ENCODE measurements at regions not wholly inside any gene's neighbourhood (a gene's known extent, or its start where the extent isn't known, plus 50 kb on each side); places are given as distances from the start of the nearest gene placed in this dataset.
"Not testable (repeated sequence)": the region's sequence is repeated elsewhere in the genome, so short reads cannot be mapped to it uniquely, and the experiment has no call there.

DNA sequence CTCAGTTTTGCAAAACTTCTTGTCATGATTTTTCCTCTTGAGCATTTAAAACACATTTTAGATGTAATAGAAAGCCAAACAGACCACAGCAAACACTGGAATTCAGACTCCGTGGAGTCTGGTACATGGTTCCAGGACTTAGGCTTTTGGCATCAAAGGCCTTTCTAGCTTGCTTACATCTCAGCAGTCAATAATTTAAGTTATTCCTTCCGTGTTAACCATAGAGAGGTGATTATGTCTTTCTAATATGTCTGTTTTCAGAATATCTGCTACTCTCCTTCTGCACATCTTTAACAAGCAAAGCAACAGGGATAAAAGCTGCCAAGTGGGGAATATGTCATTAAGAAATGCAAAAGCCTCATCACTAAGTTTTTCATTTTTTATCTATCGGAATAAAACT lies 171.7 kb upstream of the CRBN start:
- no peak for DNase-seq (ENCODE audit: low spot score)
- TF ChIP-seq, protein P1, sequence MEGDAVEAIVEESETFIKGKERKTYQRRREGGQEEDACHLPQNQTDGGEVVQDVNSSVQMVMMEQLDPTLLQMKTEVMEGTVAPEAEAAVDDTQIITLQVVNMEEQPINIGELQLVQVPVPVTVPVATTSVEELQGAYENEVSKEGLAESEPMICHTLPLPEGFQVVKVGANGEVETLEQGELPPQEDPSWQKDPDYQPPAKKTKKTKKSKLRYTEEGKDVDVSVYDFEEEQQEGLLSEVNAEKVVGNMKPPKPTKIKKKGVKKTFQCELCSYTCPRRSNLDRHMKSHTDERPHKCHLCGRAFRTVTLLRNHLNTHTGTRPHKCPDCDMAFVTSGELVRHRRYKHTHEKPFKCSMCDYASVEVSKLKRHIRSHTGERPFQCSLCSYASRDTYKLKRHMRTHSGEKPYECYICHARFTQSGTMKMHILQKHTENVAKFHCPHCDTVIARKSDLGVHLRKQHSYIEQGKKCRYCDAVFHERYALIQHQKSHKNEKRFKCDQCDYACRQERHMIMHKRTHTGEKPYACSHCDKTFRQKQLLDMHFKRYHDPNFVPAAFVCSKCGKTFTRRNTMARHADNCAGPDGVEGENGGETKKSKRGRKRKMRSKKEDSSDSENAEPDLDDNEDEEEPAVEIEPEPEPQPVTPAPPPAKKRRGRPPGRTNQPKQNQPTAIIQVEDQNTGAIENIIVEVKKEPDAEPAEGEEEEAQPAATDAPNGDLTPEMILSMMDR (IDR thresholded peaks at IDR 0.05): no peak
- no peak overlapping the region for H3K4me3 Mint-ChIP-seq (ENCODE audit: unreplicated experiment)
- H3K9me3 Mint-ChIP-seq (ENCODE audit: low read depth): peaks cover 7% of the 10 kb centered on the region
- no peak overlapping the region for H3K27ac Mint-ChIP-seq (ENCODE audit: unreplicated experiment)
- H3K27me3 Mint-ChIP-seq (ENCODE audit: low read depth): no peaks in the 10 kb centered on the region
- no peaks in the 10 kb centered on the region for H3K36me3 Mint-ChIP-seq (ENCODE audit: low read depth)
- H3K4me1 Mint-ChIP-seq (ENCODE audit: low read depth): no peaks in the 10 kb centered on the region

DNA sequence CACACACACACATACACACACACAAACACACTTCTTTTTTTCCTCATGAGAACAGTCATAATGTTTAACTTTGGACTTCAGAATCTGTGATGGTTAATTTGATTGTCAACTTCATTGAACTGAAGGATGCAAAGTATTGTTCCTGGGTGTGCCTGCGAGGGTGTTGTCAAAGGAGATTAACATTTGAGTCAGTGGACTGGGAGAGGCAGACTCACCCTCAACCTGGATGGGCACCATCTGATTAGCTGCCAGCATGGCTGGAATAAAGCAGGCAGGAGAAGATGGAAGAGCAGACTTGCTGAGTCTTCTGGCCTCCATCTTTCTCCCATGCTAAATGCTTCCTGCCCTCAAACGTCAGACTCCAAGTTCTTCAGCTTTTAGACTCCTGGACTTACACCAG lies 167.6 kb upstream of the CRBN start:
- peaks cover 18% of the 10 kb centered on the region for H3K9me3 Mint-ChIP-seq (ENCODE audit: low read depth)
- not testable (repeated sequence) for H3K4me1 Mint-ChIP-seq (ENCODE audit: low read depth); DNase-seq (ENCODE audit: low spot score); H3K27ac Mint-ChIP-seq (ENCODE audit: unreplicated experiment); H3K27me3 Mint-ChIP-seq (ENCODE audit: low read depth); H3K4me3 Mint-ChIP-seq (ENCODE audit: unreplicated experiment); H3K36me3 Mint-ChIP-seq (ENCODE audit: low read depth)

GRCh38 chr3:3346556-3346955 lies 167.1 kb upstream of the CRBN start:
- TF ChIP-seq, protein P1 (IDR thresholded peaks at IDR 0.05): no peak
- no peak overlapping the region for H3K27ac Mint-ChIP-seq (ENCODE audit: unreplicated experiment)
- no peak overlapping the region for H3K4me3 Mint-ChIP-seq (ENCODE audit: unreplicated experiment)
- no peak for DNase-seq (ENCODE audit: low spot score)
- peaks cover 18% of the 10 kb centered on the region for H3K9me3 Mint-ChIP-seq (ENCODE audit: low read depth)
- no peaks in the 10 kb centered on the region for H3K27me3 Mint-ChIP-seq (ENCODE audit: low read depth)
- H3K4me1 Mint-ChIP-seq (ENCODE audit: low read depth): no peaks in the 10 kb centered on the region
- H3K36me3 Mint-ChIP-seq (ENCODE audit: low read depth): no peaks in the 10 kb centered on the region

DNA sequence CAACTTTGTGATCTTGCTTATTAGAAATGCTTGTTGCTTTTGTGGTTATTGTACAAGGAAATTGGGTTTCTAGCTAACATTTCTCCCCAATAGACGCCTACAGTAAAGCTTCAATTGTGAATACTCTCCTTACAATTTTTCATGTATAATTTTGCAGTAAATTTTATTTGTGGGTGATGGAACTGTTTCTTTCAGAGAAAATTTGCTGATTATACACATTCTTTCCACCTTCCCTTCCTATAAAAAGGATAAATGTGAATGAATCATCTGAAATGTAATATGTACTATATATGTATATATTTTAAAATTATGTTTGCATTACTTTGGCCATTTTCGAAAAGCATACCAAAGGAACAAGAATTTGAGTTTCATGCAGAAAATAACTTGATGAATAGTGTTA lies 162.7 kb upstream of the CRBN start:
- Mint-ChIP-seq H3K27ac (ENCODE audit: unreplicated experiment) (no peak overlapping the region), H3K36me3 (ENCODE audit: low read depth) (no peaks in the 10 kb centered on the region), H3K4me3 (ENCODE audit: unreplicated experiment) (no peak overlapping the region), H3K27me3 (ENCODE audit: low read depth) (no peaks in the 10 kb centered on the region), H3K9me3 (ENCODE audit: low read depth) (peaks cover 13% of the 10 kb centered on the region), H3K4me1 (ENCODE audit: low read depth) (no peaks in the 10 kb centered on the region)
- TF ChIP-seq, protein P1 (IDR thresholded peaks at IDR 0.05): no peak
- no peak for DNase-seq (ENCODE audit: low spot score)

DNA sequence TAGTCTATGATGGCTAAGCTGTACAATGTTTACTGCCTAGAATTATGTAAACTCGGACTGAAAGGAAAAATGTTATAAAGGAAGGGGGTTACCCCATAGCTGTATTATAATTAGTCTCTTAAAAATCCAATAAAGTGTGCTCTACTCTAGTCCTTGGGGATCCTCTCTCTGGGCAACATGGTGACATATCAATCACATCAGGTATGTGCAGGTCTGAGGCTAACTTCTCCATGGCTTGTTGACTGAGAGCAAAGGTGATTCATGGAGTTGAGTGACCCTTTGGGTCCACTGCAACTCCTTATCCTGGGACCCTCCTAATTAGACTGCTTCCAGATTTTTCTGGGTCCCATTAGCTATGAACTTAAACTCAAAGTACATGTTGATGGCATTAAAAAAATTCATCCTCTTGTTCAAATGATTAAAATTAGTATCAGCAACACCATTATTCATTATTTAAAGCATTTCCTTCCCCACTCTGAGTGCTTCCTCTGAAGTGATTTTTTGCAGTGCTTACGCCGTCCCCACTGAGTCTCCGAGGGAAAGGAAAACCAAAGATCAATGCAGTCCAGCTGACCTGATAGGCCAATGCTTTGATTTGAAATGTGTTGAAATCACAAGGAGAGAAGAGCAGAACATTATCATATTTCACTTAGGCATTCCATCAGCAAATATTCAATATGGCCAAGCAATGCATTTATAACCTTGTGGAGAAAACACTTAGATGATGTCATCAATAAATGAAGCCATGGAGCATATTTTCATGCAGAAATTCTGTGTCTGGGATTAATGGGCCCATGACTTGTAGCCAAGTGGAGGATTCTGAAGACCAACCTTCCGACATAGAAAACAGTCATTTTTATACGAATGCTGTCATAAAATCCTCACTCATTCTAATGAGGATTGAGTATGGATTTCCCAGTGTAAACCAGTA lies 161.7 kb upstream of the CRBN start:
- Mint-ChIP-seq H3K4me3 (ENCODE audit: unreplicated experiment) (no peak overlapping the region), H3K27me3 (ENCODE audit: low read depth) (no peaks in the 10 kb centered on the region), H3K9me3 (ENCODE audit: low read depth) (peaks cover 13% of the 10 kb centered on the region), H3K27ac (ENCODE audit: unreplicated experiment) (no peak overlapping the region), H3K4me1 (ENCODE audit: low read depth) (no peaks in the 10 kb centered on the region), H3K36me3 (ENCODE audit: low read depth) (no peaks in the 10 kb centered on the region)
- TF ChIP-seq, protein P1 (IDR thresholded peaks at IDR 0.05): no peak
- DNase-seq (ENCODE audit: low spot score): no peak

DNA sequence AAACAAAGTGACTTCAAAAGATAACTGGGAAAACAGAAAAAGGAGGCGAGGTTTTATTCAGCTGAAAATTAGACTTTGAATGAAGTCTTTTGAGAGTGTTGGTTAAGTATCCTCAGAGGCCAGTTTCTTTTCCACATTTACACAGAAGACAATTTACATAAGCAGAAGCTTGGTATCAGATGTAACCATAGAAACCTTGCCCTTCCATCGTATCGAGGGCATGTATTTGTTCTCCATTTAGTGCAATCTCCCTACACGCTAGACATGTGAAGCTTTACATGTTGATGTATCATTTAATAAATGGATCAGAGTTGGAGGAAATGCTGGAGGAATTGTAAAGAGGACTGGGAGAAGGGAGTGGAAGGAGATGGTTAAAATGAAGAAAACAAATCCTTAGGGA lies 161.0 kb upstream of the CRBN start:
- no peaks in the 10 kb centered on the region for H3K4me1 Mint-ChIP-seq (ENCODE audit: low read depth)

More for the DNA sequence above, 161.0 kb upstream of the CRBN start:
- Mint-ChIP-seq H3K27ac (ENCODE audit: unreplicated experiment) (no peak overlapping the region), H3K27me3 (ENCODE audit: low read depth) (no peaks in the 10 kb centered on the region), H3K36me3 (ENCODE audit: low read depth) (no peaks in the 10 kb centered on the region), H3K9me3 (ENCODE audit: low read depth) (peaks cover 13% of the 10 kb centered on the region), H3K4me3 (ENCODE audit: unreplicated experiment) (no peak overlapping the region)
- DNase-seq (ENCODE audit: low spot score): no peak
- TF ChIP-seq, protein P1 (IDR thresholded peaks at IDR 0.05): no peak

Data from chondrocyte (in vitro differentiated cells).